GM12878 (cell line): ENCODE measurements at regions not wholly inside any gene's neighbourhood (a gene's known extent, or its start where the extent isn't known, plus 50 kb on each side); places are given as distances from the start of the nearest gene placed in this dataset.

Experiments
- ATAC-seq: fragments of 200-7000 bp; cut with Tn5 transposase; 3 replicates; pipeline ENCODE4 v1.9.1; 2020; ENCODE audit warnings: mild to moderate bottlenecking, moderate library complexity
- BruUV-seq: library from RNA; stranded (reverse); fragments of 400-500 nt; replicated peaks from 2 replicates; lab custom pipeline; 2021; lab: Mats Ljungman, UMichigan
- CTCF ChIA-PET: fragments of 300-600 bp; sonication (Branson Sonifier 250); formaldehyde crosslinking; extraction: SDS; loops from one replicate; lab custom pipeline; 2021; ENCODE audit warnings: inconsistent platforms; lab: Yijun Ruan, JAX
- POLR2A ChIA-PET: fragments of 350-600 bp; formaldehyde crosslinking; extraction: SDS; loops from one replicate; lab custom pipeline; 2021; ENCODE audit warnings: inconsistent platforms; lab: Charles Lee
- RAD21 ChIA-PET: fragments of 300-600 bp; sonication (Branson Sonifier 250); formaldehyde crosslinking; loops from one replicate; lab custom pipeline; 2023; ENCODE audit warnings: antibody characterized with exemption; ENCODE audit not compliant: unreplicated experiment; lab: Charles Lee
- SMC1A ChIA-PET: fragments of 300-600 bp; sonication (Branson Sonifier 250); formaldehyde crosslinking; loops from one replicate; lab custom pipeline; 2023; ENCODE audit not compliant: unreplicated experiment, uncharacterized antibody; lab: Charles Lee
- DNase-seq: peaks from one replicate; pipeline ENCODE4 v3.0.0-alpha.2; 2011; ENCODE audit warnings: low read depth, low spot score
- FAIRE-seq: peaks from 3 replicates; lab custom pipeline; 2011; peaks lifted over from hg19 to GRCh38; lab: Jason Lieb, UNC
- H2AFZ ChIP-seq: 2 replicates; pipeline ENCODE4 v1.6.0; 2011; ENCODE audit warnings: low read depth, low read length, control low read depth; ENCODE audit not compliant: control insufficient read depth
- H3K27ac ChIP-seq: 2 replicates; pipeline ENCODE4 v1.5.1; 2011; ENCODE audit warnings: control low read depth; ENCODE audit not compliant: control insufficient read depth, insufficient read depth
- H3K27me3 ChIP-seq, 2 experiments: replicated peaks in 1 of 2; 2 replicates each; pipeline versions ENCODE4 v1.6.0 to v1.6.1; 2011; ENCODE audit warnings: low read length in 1 of 2; ENCODE audit not compliant: control insufficient read depth in 2 of 2, insufficient read depth in 2 of 2
- H3K36me3 ChIP-seq, 2 experiments: 2 replicates each; pipeline ENCODE4 v1.5.1; 2011; ENCODE audit warnings: low read length in 1 of 2; ENCODE audit not compliant: control insufficient read depth in 2 of 2, insufficient read depth in 2 of 2
- H3K4me1 ChIP-seq: 2 replicates; pipeline ENCODE4 v1.6.1; 2011; ENCODE audit warnings: mild to moderate bottlenecking, low read length, moderate library complexity, mixed read lengths; ENCODE audit not compliant: control insufficient read depth, insufficient read depth
- H3K4me2 ChIP-seq: 2 replicates; pipeline ENCODE4 v1.6.0; 2011; ENCODE audit warnings: control low read depth; ENCODE audit not compliant: control insufficient read depth, insufficient read depth
- H3K4me3 ChIP-seq: fragments of 200-600 bp; sonication (generic); 2 replicates; pipeline ENCODE4 v1.5.1; 2016
- H3K79me2 ChIP-seq: 2 replicates; pipeline ENCODE4 v1.6.0; 2011; ENCODE audit warnings: low read length; ENCODE audit not compliant: control insufficient read depth, insufficient read depth
- H3K9ac ChIP-seq: 2 replicates; pipeline ENCODE4 v1.8.0; 2011; ENCODE audit warnings: low read length, control low read depth, mixed read lengths; ENCODE audit not compliant: control insufficient read depth, insufficient read depth
- H3K9me3 ChIP-seq: replicated peaks from 3 replicates; pipeline ENCODE4 v1.5.1; 2011; ENCODE audit warnings: mild to moderate bottlenecking, low read length; ENCODE audit not compliant: control insufficient read depth, insufficient read depth
- H4K20me1 ChIP-seq: 2 replicates; pipeline ENCODE4 v1.6.0; 2011; ENCODE audit not compliant: control insufficient read depth, insufficient read depth
- ATF7 ChIP-seq: fragments of 450-650 bp; IDR thresholded peaks from 2 replicates; pipeline ENCODE4 v1.6.1; 2016; ENCODE audit warnings: low read depth, mild to moderate bottlenecking
- BRCA1 ChIP-seq: IDR thresholded peaks from 2 replicates; pipeline ENCODE4 v1.6.1; 2011; ENCODE audit warnings: low read depth, low read length, improper control_type of control experiment
- CHD4 ChIP-seq: fragments of 200-600 bp; sonication (generic); IDR thresholded peaks from 2 replicates; pipeline ENCODE4 v1.6.1; 2016; ENCODE audit warnings: mild to moderate bottlenecking
- CREM ChIP-seq: IDR thresholded peaks from 2 replicates; pipeline ENCODE4 v1.6.1; 2014; ENCODE audit warnings: antibody characterized with exemption, low read depth
- E2F4 ChIP-seq: IDR thresholded peaks from 2 replicates; pipeline ENCODE4 v1.6.1; 2012; ENCODE audit warnings: low read depth, low read length, improper control_type of control experiment
- FOS ChIP-seq: IDR thresholded peaks from 3 replicates; pipeline ENCODE4 v1.6.1; 2011; ENCODE audit warnings: borderline replicate concordance; ENCODE audit not compliant: insufficient read length; ENCODE audit errors: extremely low read depth
- FOXM1 ChIP-seq: IDR thresholded peaks from 2 replicates; pipeline ENCODE4 v1.6.1; 2012; ENCODE audit warnings: low read depth, mild to moderate bottlenecking, inconsistent platforms, low read length, moderate library complexity
- IRF3 ChIP-seq: fragments of 450-650 bp; IDR thresholded peaks from 2 replicates; pipeline ENCODE4 v1.6.1; 2014; ENCODE audit warnings: mild to moderate bottlenecking
- KLF5 ChIP-seq: fragments of 450-650 bp; IDR thresholded peaks from 2 replicates; pipeline ENCODE4 v1.6.1; 2014; ENCODE audit warnings: mild to moderate bottlenecking; ENCODE audit not compliant: partially characterized antibody
- MAX ChIP-seq: IDR thresholded peaks from 2 replicates; pipeline ENCODE4 v1.6.1; 2012; ENCODE audit warnings: low read depth, low read length, improper control_type of control experiment
- NBN ChIP-seq: fragments of 450-650 bp; IDR thresholded peaks from 2 replicates; pipeline ENCODE4 v1.6.1; 2016
- NFIC ChIP-seq: IDR thresholded peaks from 2 replicates; pipeline ENCODE4 v1.6.1; 2012; ENCODE audit warnings: low read depth, mild to moderate bottlenecking, inconsistent platforms, low read length, moderate library complexity
- NR2C2 ChIP-seq: IDR thresholded peaks from 2 replicates; pipeline ENCODE4 v1.6.1; 2011; ENCODE audit warnings: borderline replicate concordance, low read depth; ENCODE audit not compliant: control insufficient read depth, insufficient read length
- PAX8 ChIP-seq: fragments of 450-650 bp; IDR thresholded peaks from 2 replicates; pipeline ENCODE4 v1.6.1; 2017; ENCODE audit warnings: mild to moderate bottlenecking, moderate library complexity
- POLR2A ChIP-seq: IDR thresholded peaks from 2 replicates; pipeline ENCODE4 v1.6.1; 2011; ENCODE audit warnings: low read depth, mild to moderate bottlenecking, low read length
- SREBF2 ChIP-seq: IDR thresholded peaks from 2 replicates; pipeline ENCODE4 v1.6.1; 2012; ENCODE audit warnings: mild to moderate bottlenecking, low read length
- TCF7 ChIP-seq: IDR thresholded peaks from 2 replicates; pipeline ENCODE4 v1.6.1; 2014; ENCODE audit warnings: antibody characterized with exemption, borderline replicate concordance
- YY1 ChIP-seq: IDR thresholded peaks from 2 replicates; pipeline ENCODE4 v1.6.1; 2011; ENCODE audit warnings: low read depth, mild to moderate bottlenecking, low read length
- in situ Hi-C: fragments of 300-500 bp; cut with MboI; formaldehyde crosslinking; loops from 9 replicates; pipeline ENCODE4 v1.14.3; 2018; ENCODE audit warnings: mixed read lengths
- intact Hi-C: fragments of 100-400 bp; cut with micrococcal nuclease; formaldehyde crosslinking; loops from one replicate; pipeline ENCODE4 v1.14.2; 2022; ENCODE audit not compliant: unreplicated experiment

DNA sequence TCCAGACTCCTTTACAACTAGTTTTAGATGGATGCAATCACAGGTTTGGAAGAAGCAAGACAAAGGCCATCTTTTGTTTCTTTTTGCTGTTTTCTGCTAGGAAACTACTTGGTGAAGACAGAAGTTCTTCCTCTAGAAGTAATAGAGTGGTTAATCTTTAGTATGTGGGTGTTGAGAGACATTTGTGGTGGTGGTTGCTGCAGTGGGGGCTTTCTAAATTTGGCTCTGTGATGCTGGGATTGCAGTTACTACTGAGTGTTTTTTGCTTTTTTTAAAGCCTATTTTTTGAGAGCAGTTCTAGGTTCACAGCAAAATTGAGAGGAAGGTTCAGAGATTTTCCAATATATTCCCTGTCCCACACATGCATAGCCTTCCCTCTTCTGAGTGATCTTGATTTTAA lies 120.0 kb downstream of the AASDHPPT start:
- no peaks in the 10 kb centered on the region for H3K79me2 ChIP-seq
- H3K36me3 ChIP-seq, result no peaks in the 10 kb centered on the region
- POLR2A ChIA-PET, result no interaction called here
- no TSS peak for BruUV-seq
- no peak overlapping the region for H2AFZ ChIP-seq
- CTCF ChIA-PET, result no interaction called here
- SMC1A ChIA-PET, result interaction anchor here (1.3 kb wide), 1 partner anchor 11 kb away, joined by 4 read pairs; no protein-coding TSS in a partner anchor
- no peak for FAIRE-seq
- TF ChIP-seq NBN (no peak), PAX8 (no peak), POLR2A (no peak), SREBF2 (no peak), FOXM1 (no peak), E2F4 (no peak), BRCA1 (no peak), NFIC (no peak), TCF7 (no peak), NR2C2 (no peak), KLF5 (no peak), CHD4 (no peak), CREM (no peak), IRF3 (no peak), YY1 (no peak), FOS (no peak), ATF7 (no peak), MAX (no peak)
- H4K20me1 ChIP-seq, result no peaks in the 10 kb centered on the region
- no peak overlapping the region for H3K4me3 ChIP-seq
- no peak overlapping the region for H3K9ac ChIP-seq
- H3K9me3 ChIP-seq, result no peaks in the 10 kb centered on the region
- H3K27ac ChIP-seq, result no peak overlapping the region
- no peak overlapping the region for H3K4me2 ChIP-seq
- H3K4me1 ChIP-seq, result no peaks in the 10 kb centered on the region
- in situ Hi-C loops, result no loop called here
- no peak; the same call in 2 of the 3 replicates for ATAC-seq
- no peaks in the 10 kb centered on the region for H3K27me3 ChIP-seq
- RAD21 ChIA-PET, result no interaction called here
- no peak for DNase-seq
- intact Hi-C loops, result no loop called here
